ENCODE measurements at regions not wholly inside any gene's neighbourhood (a gene's known extent, or its start where the extent isn't known, plus 50 kb on each side); places are given as distances from the start of the nearest gene placed in this dataset.

DNA sequence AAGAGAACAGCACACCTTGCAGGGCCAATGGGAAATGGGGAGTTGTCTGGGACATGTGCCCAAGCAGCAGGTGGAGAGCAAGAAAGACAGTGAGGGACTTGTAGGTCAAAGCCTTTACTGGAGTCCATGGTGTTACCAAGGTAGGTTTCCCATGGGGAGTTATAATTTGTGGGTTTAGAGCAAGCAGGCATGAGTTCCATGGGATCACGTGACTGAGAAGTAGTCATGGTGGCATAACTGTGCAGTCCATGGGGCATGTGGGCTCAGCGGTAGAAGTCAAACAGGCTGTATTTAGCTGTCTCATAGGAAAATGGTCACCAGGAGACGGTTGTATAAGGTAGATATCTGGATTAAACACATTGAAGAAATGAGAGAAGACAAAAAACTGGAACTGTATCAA, 715.1 kb downstream of the SLITRK1 start:
- POLR2A ChIA-PET, result no interaction called here
- CTCF ChIA-PET, result no interaction called here
- no peak for DNase-seq (ENCODE audit: low read depth, low spot score)

DNA sequence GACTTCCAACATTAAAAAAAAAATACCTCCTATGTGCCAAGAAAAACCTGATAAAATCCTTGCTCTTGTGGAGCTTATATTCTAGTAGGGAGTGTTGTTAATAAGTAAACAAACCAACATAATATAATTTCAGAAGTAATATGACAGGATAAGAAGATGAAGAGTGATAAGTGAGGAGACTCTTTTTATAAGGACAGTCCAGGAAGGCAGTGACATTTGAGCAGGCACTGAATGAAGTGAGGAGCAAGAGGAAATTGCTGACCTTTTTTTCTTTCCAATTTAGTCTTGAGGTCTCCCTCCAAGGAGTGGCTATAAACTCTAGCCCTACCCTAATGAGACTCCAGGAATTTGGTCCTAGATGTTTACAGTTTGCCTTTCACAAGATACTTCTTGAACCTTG, 715.7 kb downstream of the SLITRK1 start:
- POLR2A ChIA-PET, result no interaction called here
- CTCF ChIA-PET, result no interaction called here
- TF ChIP-seq, protein P1, sequence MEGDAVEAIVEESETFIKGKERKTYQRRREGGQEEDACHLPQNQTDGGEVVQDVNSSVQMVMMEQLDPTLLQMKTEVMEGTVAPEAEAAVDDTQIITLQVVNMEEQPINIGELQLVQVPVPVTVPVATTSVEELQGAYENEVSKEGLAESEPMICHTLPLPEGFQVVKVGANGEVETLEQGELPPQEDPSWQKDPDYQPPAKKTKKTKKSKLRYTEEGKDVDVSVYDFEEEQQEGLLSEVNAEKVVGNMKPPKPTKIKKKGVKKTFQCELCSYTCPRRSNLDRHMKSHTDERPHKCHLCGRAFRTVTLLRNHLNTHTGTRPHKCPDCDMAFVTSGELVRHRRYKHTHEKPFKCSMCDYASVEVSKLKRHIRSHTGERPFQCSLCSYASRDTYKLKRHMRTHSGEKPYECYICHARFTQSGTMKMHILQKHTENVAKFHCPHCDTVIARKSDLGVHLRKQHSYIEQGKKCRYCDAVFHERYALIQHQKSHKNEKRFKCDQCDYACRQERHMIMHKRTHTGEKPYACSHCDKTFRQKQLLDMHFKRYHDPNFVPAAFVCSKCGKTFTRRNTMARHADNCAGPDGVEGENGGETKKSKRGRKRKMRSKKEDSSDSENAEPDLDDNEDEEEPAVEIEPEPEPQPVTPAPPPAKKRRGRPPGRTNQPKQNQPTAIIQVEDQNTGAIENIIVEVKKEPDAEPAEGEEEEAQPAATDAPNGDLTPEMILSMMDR (IDR thresholded peaks at IDR 0.05; ENCODE audit: insufficient read depth, low read length, missing control alignments), result no peak
- DNase-seq (ENCODE audit: low read depth, low spot score), result no peak
- no peak overlapping the region for H3K4me3 ChIP-seq (ENCODE audit: low read depth, low read length)

More for the DNA sequence above, 715.1 kb downstream of the SLITRK1 start:
- TF ChIP-seq, protein P1 (IDR thresholded peaks at IDR 0.05; ENCODE audit: insufficient read depth, low read length, missing control alignments), result no peak
- H3K4me3 ChIP-seq (ENCODE audit: low read depth, low read length), result no peak overlapping the region

DNA sequence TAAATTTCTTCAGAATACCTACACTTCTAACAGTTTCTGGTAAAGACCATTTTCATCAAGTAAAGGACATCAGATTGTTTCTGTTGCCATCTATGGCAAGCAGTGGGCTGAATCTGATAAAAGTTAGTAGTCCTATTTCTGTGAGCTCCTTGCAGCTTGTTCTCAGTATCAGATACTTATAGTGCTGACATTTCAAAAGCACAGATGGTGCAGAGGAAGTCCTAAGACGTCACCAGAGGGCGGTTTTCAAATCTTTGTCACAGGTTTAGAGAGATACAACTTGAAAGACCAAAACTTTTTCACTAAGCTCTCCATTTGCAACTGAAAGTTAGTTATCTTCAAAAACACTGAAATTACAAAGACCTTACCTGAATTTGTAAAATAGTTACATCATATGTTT, 719.8 kb downstream of the SLITRK1 start:
- TF ChIP-seq, protein P1 (IDR thresholded peaks at IDR 0.05; ENCODE audit: insufficient read depth, low read length, missing control alignments), result no peak
- ChIA-PET POLR2A (no interaction called here), CTCF (no interaction called here)
- no peak overlapping the region for H3K4me3 ChIP-seq (ENCODE audit: low read depth, low read length)
- no peak for DNase-seq (ENCODE audit: low read depth, low spot score)

DNA sequence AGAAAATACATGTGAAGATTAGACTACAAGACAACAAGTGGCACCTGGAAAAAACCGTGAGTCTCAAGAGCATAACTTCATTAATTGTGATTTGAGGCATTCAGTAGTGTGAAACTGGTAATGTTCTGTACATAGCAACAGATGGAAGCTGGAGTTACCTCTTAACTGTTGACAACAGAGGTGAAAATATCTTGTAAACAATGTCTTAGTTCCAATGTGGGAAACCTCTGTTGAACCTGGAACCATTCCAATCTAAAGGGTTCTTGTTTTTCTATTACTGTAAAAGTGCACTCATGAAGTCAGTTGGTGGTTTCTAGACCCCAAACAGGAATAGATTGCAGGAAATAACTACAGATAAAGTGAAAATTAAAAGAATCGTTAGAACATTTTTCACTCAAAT, 728.4 kb downstream of the SLITRK1 start:
- ChIA-PET CTCF (no interaction called here), POLR2A (no interaction called here)
- DNase-seq (ENCODE audit: low read depth, low spot score), result no peak
- H3K4me3 ChIP-seq (ENCODE audit: low read depth, low read length), result no peak overlapping the region
- TF ChIP-seq, protein P1 (IDR thresholded peaks at IDR 0.05; ENCODE audit: insufficient read depth, low read length, missing control alignments), result no peak

DNA sequence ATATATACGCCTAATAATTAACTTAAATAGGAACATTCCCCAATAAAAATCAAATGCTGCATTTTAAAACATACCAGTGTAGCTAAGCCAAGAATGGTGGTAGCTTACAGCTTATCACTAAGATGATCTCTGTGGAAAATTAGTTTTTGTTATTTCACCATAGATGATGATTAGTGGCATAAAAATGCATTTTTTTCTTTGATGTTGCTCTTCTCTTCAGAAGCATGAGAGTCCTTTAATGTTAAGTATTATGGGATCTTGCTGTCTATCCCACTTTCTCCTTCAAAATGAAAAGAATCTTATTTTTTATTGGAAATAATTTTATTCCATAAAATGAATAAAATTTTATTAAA, 731.0 kb downstream of the SLITRK1 start:
- H3K4me3 ChIP-seq (ENCODE audit: low read depth, low read length), result no peak overlapping the region
- ChIA-PET POLR2A (no interaction called here), CTCF (no interaction called here)
- TF ChIP-seq, protein P1 (IDR thresholded peaks at IDR 0.05; ENCODE audit: insufficient read depth, low read length, missing control alignments), result no peak
- no peak for DNase-seq (ENCODE audit: low read depth, low spot score)

DNA sequence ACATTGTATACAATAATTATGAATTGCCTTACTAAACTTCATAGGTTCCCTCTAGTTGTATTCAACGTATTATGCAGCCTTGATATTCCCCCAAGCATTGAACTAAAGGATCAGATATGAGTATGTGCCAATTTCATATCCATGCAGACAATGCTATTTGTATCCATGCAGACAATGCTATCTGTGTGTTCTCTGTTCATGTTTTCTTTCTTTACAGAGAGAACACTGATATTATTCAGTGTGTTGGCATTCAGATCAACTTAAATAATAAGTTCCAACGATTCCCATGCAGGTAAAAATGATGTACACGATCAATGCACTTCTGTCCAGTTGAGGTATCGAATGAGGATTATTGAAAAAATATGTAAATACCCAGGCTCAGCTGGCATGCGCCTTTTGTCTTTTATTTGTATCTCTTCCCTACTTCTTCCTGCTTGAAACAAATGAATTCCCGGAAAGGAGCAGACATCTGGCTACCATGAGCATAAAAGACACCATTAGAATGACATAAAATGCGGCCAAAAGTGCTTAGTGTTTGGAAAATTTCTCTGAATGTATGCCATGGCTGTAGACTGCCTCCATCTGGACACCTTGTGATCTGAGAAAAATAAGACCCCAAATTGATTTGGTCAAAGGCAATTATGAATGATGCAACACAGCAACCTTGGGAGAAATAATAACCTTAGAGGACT, 731.5 kb downstream of the SLITRK1 start:
- TF ChIP-seq, protein P1 (IDR thresholded peaks at IDR 0.05; ENCODE audit: insufficient read depth, low read length, missing control alignments), result no peak
- ChIA-PET CTCF (no interaction called here), POLR2A (no interaction called here)
- no peak for DNase-seq (ENCODE audit: low read depth, low spot score)
- no peak overlapping the region for H3K4me3 ChIP-seq (ENCODE audit: low read depth, low read length)
